GM18511 (cell line): ENCODE measurements at regions not wholly inside any gene's neighbourhood (a gene's known extent, or its start where the extent isn't known, plus 50 kb on each side); places are given as distances from the start of the nearest gene placed in this dataset.
"Not testable (repeated sequence)": the region's sequence is repeated elsewhere in the genome, so short reads cannot be mapped to it uniquely, and the experiment has no call there.

Experiments
- ATAC-seq: cut with Tn5 transposase; IDR thresholded peaks from one replicate; pipeline ENCODE4 v1.9.1; 2021; ENCODE audit warnings: mild to moderate bottlenecking, moderate library complexity; ENCODE audit not compliant: unreplicated experiment

- ATAC-seq: no peak
Measured at GRCh38 chr7:80082213-80082612, 52.4 kb upstream of the GNAI1 start.

- ATAC-seq: no peak
Measured at GRCh38 chr7:80078886-80079285, 55.7 kb upstream of the GNAI1 start.

GRCh38 chr7:80078159-80078731 is 56.4 kb upstream of the GNAI1 start:
- no peak for ATAC-seq

GRCh38 chr7:80070391-80070790 is 64.2 kb upstream of the GNAI1 start:
- no peak for ATAC-seq

GRCh38 chr7:80066639-80067038 is 68.0 kb upstream of the GNAI1 start:
- no peak for ATAC-seq

- ATAC-seq: no peak
Measured at GRCh38 chr7:80063834-80064233, 70.8 kb upstream of the GNAI1 start.

- ATAC-seq: peak; percentile 51
Measured at GRCh38 chr7:80060218-80060806, 74.3 kb upstream of the GNAI1 start.

- ATAC-seq: no peak
Measured at GRCh38 chr7:80057488-80057887, 77.1 kb upstream of the GNAI1 start.

GRCh38 chr7:80054356-80054755 is 80.3 kb upstream of the GNAI1 start:
- ATAC-seq: no peak

GRCh38 chr7:80053124-80053523 is 81.5 kb upstream of the GNAI1 start:
- ATAC-seq: no peak

- no peak for ATAC-seq
Measured at GRCh38 chr7:80047856-80048459, 86.7 kb upstream of the GNAI1 start.

GRCh38 chr7:80047032-80047431 is 87.6 kb upstream of the GNAI1 start:
- no peak for ATAC-seq

- ATAC-seq: no peak
Measured at GRCh38 chr7:80044796-80045195, 89.8 kb upstream of the GNAI1 start.

GRCh38 chr7:80040752-80041151 is 93.9 kb upstream of the GNAI1 start:
- ATAC-seq: no peak

- no peak for ATAC-seq
Measured at GRCh38 chr7:80040335-80040734, 94.3 kb upstream of the GNAI1 start.

- ATAC-seq: no peak
Measured at GRCh38 chr7:80039251-80039884, 95.3 kb upstream of the GNAI1 start.

- ATAC-seq: no peak
Measured at GRCh38 chr7:80037689-80038088, 96.9 kb upstream of the GNAI1 start.

GRCh38 chr7:80036107-80036506 is 98.5 kb upstream of the GNAI1 start:
- no peak for ATAC-seq

- no peak for ATAC-seq
Measured at GRCh38 chr7:80028717-80029116, 105.9 kb upstream of the GNAI1 start.

GRCh38 chr7:80027611-80028173 is 106.9 kb upstream of the GNAI1 start:
- no peak for ATAC-seq

- no peak for ATAC-seq
Measured at GRCh38 chr7:80026766-80027165, 107.9 kb upstream of the GNAI1 start.

GRCh38 chr7:80020277-80020676 is 114.4 kb upstream of the GNAI1 start:
- ATAC-seq: not testable (repeated sequence)
